Endothelial cell of umbilical vein (primary cell): ENCODE measurements at regions not wholly inside any gene's neighbourhood (a gene's known extent, or its start where the extent isn't known, plus 50 kb on each side); places are given as distances from the start of the nearest gene placed in this dataset.

Source experiments
- BruUV-seq: library from RNA; stranded (reverse); fragments of 400-500 nt; replicated peaks from 2 replicates; lab custom pipeline; 2021; lab: Mats Ljungman, UMichigan
- CTCF ChIA-PET: fragments of 300-600, 350-600 bp; sonication (Branson Sonifier 250); formaldehyde crosslinking; loops from one replicate; lab custom pipeline; 2021; ENCODE audit warnings: antibody characterized with exemption, inconsistent platforms; lab: Charles Lee
- POLR2A ChIA-PET: fragments of 300-600, 350-600 bp; sonication (Branson Sonifier 250); formaldehyde crosslinking; loops from one replicate; lab custom pipeline; 2021; ENCODE audit warnings: antibody characterized with exemption, inconsistent platforms; lab: Charles Lee
- DNase-seq: peaks from one replicate; pipeline ENCODE4 v3.0.0-alpha.2; 2011; ENCODE audit warnings: low read depth, low spot score
- FAIRE-seq: peaks from 2 replicates; lab custom pipeline; 2011; peaks lifted over from hg19 to GRCh38; lab: Jason Lieb, UNC
- H2AFZ ChIP-seq: 2 replicates; pipeline ENCODE4 v1.6.0; 2012; ENCODE audit warnings: low read depth, low read length, control low read depth, inconsistent platforms
- H3K27ac ChIP-seq: 2 replicates; pipeline ENCODE4 v1.5.1; 2011; ENCODE audit warnings: low read depth, mild to moderate bottlenecking, control low read depth, low read length, moderate library complexity; ENCODE audit not compliant: insufficient read depth
- H3K27me3 ChIP-seq, 2 experiments: 2 replicates each; pipeline versions ENCODE4 v1.6.0 to v1.6.1; 2011; ENCODE audit warnings: low read length in 2 of 2, mixed read lengths in 1 of 2; ENCODE audit not compliant: control insufficient read depth in 2 of 2, insufficient read depth in 2 of 2
- H3K36me3 ChIP-seq, 2 experiments: 2 replicates in 1 of 2; 3 replicates in 1 of 2; pipeline ENCODE4 v1.5.1; 2011; ENCODE audit warnings: low read length in 2 of 2, mild to moderate bottlenecking in 1 of 2, moderate library complexity in 1 of 2; ENCODE audit not compliant: control insufficient read depth in 2 of 2, insufficient read depth in 2 of 2; ENCODE audit errors: extremely low read depth in 1 of 2
- H3K4me1 ChIP-seq: 3 replicates; pipeline ENCODE4 v1.5.1; 2011; ENCODE audit warnings: mild to moderate bottlenecking, low read length; ENCODE audit not compliant: control insufficient read depth, insufficient read depth; ENCODE audit errors: extremely low read depth
- H3K4me2 ChIP-seq: 2 replicates; pipeline ENCODE4 v1.6.1; 2011; ENCODE audit warnings: low read length, control low read depth, mixed read lengths; ENCODE audit not compliant: insufficient read depth
- H3K4me3 ChIP-seq, 3 experiments: fragments of 200-600 bp in 1 of 3; sonication (generic), shearing (Covaris generic) in 1 of 3; replicated peaks in 1 of 3; 2 replicates each; pipeline ENCODE4 v1.5.1; 2011 to 2016; ENCODE audit warnings: control low read depth in 3 of 3, low read length in 3 of 3, mild to moderate bottlenecking in 2 of 3, inconsistent platforms in 1 of 3, low read depth in 1 of 3, moderate library complexity in 1 of 3; ENCODE audit not compliant: insufficient read depth in 1 of 3
- H3K79me2 ChIP-seq: 2 replicates; pipeline ENCODE4 v1.6.0; 2012; ENCODE audit warnings: low read length, inconsistent platforms; ENCODE audit not compliant: control insufficient read depth, insufficient read depth
- H3K9ac ChIP-seq: replicated peaks from 2 replicates; pipeline ENCODE3; 2011; ENCODE audit warnings: low read length, control low read depth; ENCODE audit not compliant: insufficient read depth; ENCODE audit errors: extremely low read depth
- H3K9me1 ChIP-seq: replicated peaks from 3 replicates; pipeline ENCODE4 v1.6.0; 2011; ENCODE audit warnings: mild to moderate bottlenecking, low read length; ENCODE audit not compliant: control insufficient read depth, insufficient read depth; ENCODE audit errors: extremely low read depth
- H3K9me3 ChIP-seq: replicated peaks from 2 replicates; pipeline ENCODE4 v1.5.1; 2012; ENCODE audit warnings: low read length, inconsistent platforms; ENCODE audit not compliant: control insufficient read depth, insufficient read depth
- H4K20me1 ChIP-seq: replicated peaks from 2 replicates; pipeline ENCODE3; 2011; ENCODE audit warnings: mild to moderate bottlenecking, low read length; ENCODE audit not compliant: control insufficient read depth, insufficient read depth; ENCODE audit errors: extremely low read depth
- CTCF ChIP-seq, 2 donors: IDR thresholded peaks; 1 replicate in 1 of 2; 2 replicates in 1 of 2; pipeline ENCODE4 v1.5.1; 2011; ENCODE audit warnings: low read length in 2 of 2, mild to moderate bottlenecking in 2 of 2, moderate library complexity in 2 of 2, control low read depth in 1 of 2, inconsistent platforms in 1 of 2, low read depth in 1 of 2; ENCODE audit not compliant: insufficient read depth in 1 of 2; ENCODE audit errors: extremely low read depth in 1 of 2
- EZH2 ChIP-seq: IDR thresholded peaks from 2 replicates; pipeline ENCODE4 v1.6.1; 2012; ENCODE audit warnings: borderline replicate concordance, low read depth, mild to moderate bottlenecking, moderate library complexity, low read length, inconsistent platforms; ENCODE audit not compliant: severe bottlenecking
- FOS ChIP-seq: IDR thresholded peaks from 2 replicates; pipeline ENCODE4 v1.6.1; 2011; ENCODE audit warnings: mild to moderate bottlenecking, low read length, moderate library complexity, borderline replicate concordance; ENCODE audit not compliant: insufficient read depth
- GATA2 ChIP-seq: IDR thresholded peaks from 2 replicates; pipeline ENCODE4 v1.7.0; 2011; ENCODE audit warnings: low read depth, mild to moderate bottlenecking, moderate library complexity, mixed read lengths, low read length; ENCODE audit not compliant: insufficient read length, insufficient read depth
- JUN ChIP-seq: IDR thresholded peaks from 2 replicates; pipeline ENCODE4 v1.6.1; 2011; ENCODE audit warnings: borderline replicate concordance, low read depth; ENCODE audit not compliant: insufficient read length, insufficient read depth
- MAX ChIP-seq: IDR thresholded peaks from 2 replicates; pipeline ENCODE4 v1.6.1; 2011; ENCODE audit not compliant: insufficient read depth, insufficient read length
- MYC ChIP-seq: IDR thresholded peaks from one replicate; pipeline ENCODE4 v1.6.1; 2011; ENCODE audit warnings: mild to moderate bottlenecking, low read depth, low read length
- POLR2A ChIP-seq: IDR thresholded peaks from 2 replicates; pipeline ENCODE4 v1.6.1; 2012; ENCODE audit warnings: low read depth, mild to moderate bottlenecking, control low read depth, low read length
- POLR2AphosphoS5 ChIP-seq: IDR thresholded peaks from 2 replicates; pipeline ENCODE4 v1.6.1; 2012; ENCODE audit warnings: low read depth, mild to moderate bottlenecking, control low read depth, low read length, moderate library complexity; ENCODE audit not compliant: insufficient read depth
- dilution Hi-C: fragments of 300-500 bp; cut with MboI; formaldehyde crosslinking; loops from one replicate; pipeline ENCODE4 v1.15.0; 2019; ENCODE audit warnings: low sequenced_read_pairs; ENCODE audit not compliant: extremely low pct_ligation_motif_present
- intact Hi-C: fragments of 100-400 bp; cut with micrococcal nuclease; formaldehyde crosslinking; loops from one replicate; pipeline ENCODE4 v1.10.0; 2022

- Histone ChIP-seq H3K36me3 (no peaks in the 10 kb centered on the region), H3K27me3 (no peaks in the 10 kb centered on the region), H3K4me2 (no peak overlapping the region), H3K79me2 (no peaks in the 10 kb centered on the region), H2AFZ (no peak overlapping the region), H3K27ac (no peak overlapping the region), H3K4me1 (no peaks in the 10 kb centered on the region), H3K9me1 (no peaks in the 10 kb centered on the region), H3K9ac (no peak overlapping the region), H4K20me1 (no peaks in the 10 kb centered on the region), H3K9me3 (no peaks in the 10 kb centered on the region), H3K4me3 (no peak overlapping the region)
- ChIA-PET CTCF (no interaction called here), POLR2A (no interaction called here)
- BruUV-seq = no TSS peak
- intact Hi-C loops (no loop called here), dilution Hi-C loops (no loop called here)
- no peak for DNase-seq
- no peak for TF ChIP-seq POLR2A
- no peak for TF ChIP-seq POLR2AphosphoS5
- TF ChIP-seq MAX = no peak
- no peak for TF ChIP-seq EZH2
- TF ChIP-seq JUN = no peak
- no peak for TF ChIP-seq FOS
- no peak for TF ChIP-seq GATA2
- TF ChIP-seq MYC = no peak
- TF ChIP-seq CTCF (IDR thresholded peaks at IDR 0.05; ENCODE audit: extremely low read depth in 1 of 2, insufficient read depth in 1 of 2, low read depth in 1 of 2, low read length in 2 of 2) = no peak
- no peak for FAIRE-seq
These were observed 72.3 kb upstream of the CCN2 start for GRCh38 chr6:132023490-132023889.
